GM12864 (cell line): ENCODE measurements at regions not wholly inside any gene's neighbourhood (a gene's known extent, or its start where the extent isn't known, plus 50 kb on each side); places are given as distances from the start of the nearest gene placed in this dataset.

Experiments used
- DNase-seq: peaks from one replicate; pipeline ENCODE4 v3.0.0-alpha.2; 2011; ENCODE audit warnings: low read depth
- H3K4me3 ChIP-seq: 2 replicates; pipeline ENCODE4 v1.5.1; 2011; ENCODE audit warnings: mild to moderate bottlenecking, low read depth, low read length, control low read depth
- TF ChIP-seq, protein P1 (sequence below): IDR thresholded peaks from 2 replicates; pipeline ENCODE4 v1.5.1; 2011; ENCODE audit warnings: low read depth, mild to moderate bottlenecking, moderate library complexity, low read length, control low read depth, inconsistent platforms; ENCODE audit errors: missing control alignments

DNA sequence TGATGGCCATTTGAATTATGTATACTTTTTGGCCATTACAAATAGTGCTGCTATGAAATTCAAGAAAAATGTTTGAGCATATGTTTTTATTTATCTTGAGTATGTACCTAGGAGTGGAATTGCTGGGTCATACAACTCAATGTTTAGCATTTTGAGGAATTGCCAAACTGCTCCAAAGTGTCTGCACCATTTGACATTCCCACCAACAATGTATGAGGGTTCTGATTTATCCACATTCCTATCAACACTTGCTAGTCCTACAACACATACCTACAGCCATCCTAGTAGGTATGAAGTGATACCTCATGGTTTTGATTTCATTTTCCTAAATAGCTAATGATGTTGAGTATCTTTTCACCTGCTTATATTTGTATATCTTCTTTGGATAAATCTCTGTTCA lies 165.5 kb downstream of the NOC3L start:
- TF ChIP-seq, protein P1, sequence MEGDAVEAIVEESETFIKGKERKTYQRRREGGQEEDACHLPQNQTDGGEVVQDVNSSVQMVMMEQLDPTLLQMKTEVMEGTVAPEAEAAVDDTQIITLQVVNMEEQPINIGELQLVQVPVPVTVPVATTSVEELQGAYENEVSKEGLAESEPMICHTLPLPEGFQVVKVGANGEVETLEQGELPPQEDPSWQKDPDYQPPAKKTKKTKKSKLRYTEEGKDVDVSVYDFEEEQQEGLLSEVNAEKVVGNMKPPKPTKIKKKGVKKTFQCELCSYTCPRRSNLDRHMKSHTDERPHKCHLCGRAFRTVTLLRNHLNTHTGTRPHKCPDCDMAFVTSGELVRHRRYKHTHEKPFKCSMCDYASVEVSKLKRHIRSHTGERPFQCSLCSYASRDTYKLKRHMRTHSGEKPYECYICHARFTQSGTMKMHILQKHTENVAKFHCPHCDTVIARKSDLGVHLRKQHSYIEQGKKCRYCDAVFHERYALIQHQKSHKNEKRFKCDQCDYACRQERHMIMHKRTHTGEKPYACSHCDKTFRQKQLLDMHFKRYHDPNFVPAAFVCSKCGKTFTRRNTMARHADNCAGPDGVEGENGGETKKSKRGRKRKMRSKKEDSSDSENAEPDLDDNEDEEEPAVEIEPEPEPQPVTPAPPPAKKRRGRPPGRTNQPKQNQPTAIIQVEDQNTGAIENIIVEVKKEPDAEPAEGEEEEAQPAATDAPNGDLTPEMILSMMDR: no peak
- no peak for DNase-seq
- H3K4me3 ChIP-seq: no peak overlapping the region

DNA sequence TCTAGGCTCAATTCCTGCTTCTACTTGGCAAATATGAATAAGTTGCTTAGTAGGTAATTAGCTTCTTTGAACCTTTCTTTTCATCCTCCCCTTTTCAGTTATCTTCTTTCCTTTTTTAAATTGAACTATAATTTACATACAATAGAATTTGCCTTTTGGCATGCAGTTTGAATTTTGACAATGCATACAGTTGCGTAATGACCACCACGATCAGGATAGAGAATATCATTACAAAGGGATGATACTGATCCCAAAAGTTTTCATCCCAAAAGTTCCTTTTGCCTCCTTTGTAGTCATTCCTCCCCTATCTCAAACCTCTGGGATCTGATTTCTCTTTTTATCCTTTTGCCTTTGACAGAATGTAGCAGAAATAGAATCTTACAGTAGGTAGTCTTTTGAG lies 164.4 kb downstream of the NOC3L start:
- H3K4me3 ChIP-seq: no peak overlapping the region
- TF ChIP-seq, protein P1: no peak
- DNase-seq: no peak

DNA sequence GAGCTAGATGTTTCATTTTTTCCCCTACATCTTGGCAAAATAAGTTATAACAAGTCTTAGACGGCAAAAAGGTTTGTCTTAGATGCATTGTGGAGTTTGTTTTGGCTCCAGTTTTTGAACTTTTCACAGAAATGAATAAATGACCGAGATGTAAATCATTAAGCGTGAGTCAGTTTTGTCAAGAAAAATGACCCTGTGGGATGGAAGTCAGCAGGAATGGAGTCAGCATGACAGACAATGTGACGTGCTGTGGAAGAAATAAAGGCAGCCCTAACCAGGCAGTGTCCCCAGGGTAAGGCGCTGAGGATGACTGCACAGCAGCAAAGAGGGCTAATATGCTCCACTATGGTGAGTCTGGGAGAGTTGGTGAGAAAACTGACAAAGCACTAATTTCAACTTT lies 163.2 kb downstream of the NOC3L start:
- DNase-seq: no peak
- no peak overlapping the region for H3K4me3 ChIP-seq
- TF ChIP-seq, protein P1: no peak

GRCh38 chr10:94200146-94200837 lies 162.4 kb downstream of the NOC3L start:
- no peak overlapping the region for H3K4me3 ChIP-seq
- no peak for DNase-seq
- TF ChIP-seq, protein P1: no peak

DNA sequence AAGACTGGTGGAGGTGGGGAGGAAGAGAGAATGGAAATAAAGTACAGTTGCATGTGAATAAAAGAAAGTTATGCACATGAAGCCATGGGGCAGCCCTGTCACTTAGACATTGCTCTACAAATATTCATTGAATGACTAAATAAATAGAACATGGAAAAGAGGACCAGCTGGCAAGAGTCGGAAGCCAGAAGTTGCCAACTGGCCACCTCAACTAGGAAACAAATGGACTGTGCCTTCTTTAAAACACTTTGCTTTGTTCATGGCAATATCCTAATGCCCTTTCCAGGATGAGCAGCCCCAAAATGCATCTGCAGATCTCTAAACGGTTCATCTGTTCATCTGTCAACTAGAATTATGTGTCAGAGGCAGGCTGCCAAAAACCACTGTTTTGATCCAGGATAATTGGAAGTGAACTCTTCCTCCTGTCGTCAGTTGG lies 157.3 kb downstream of the NOC3L start:
- H3K4me3 ChIP-seq: no peak overlapping the region
- DNase-seq: no peak
- TF ChIP-seq, protein P1: no peak

GRCh38 chr10:94206176-94206575 lies 156.6 kb downstream of the NOC3L start:
- H3K4me3 ChIP-seq: no peak overlapping the region
- TF ChIP-seq, protein P1: no peak
- DNase-seq: no peak

DNA sequence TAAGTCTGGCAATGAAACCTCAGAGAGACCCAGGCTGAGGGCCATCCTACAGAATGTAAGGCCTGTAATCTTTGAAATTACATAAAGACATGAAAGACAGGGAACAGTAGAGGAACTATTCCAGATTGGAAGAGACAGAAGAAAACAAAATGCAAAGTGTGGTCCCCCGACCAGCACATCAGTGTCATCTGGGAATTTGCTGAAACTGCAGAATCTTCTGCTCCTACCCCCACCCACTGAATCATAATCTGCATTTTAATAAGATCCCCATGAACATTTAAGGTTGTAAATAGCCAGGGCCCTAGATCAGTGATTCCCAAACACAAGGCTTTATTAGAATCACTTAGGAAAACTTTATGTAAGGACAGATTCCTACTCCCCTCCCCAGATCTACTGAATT lies 154.4 kb downstream of the NOC3L start:
- TF ChIP-seq, protein P1: no peak
- DNase-seq: no peak
- no peak overlapping the region for H3K4me3 ChIP-seq
